SK-N-SH (cell line): ENCODE measurements at regions not wholly inside any gene's neighbourhood (a gene's known extent, or its start where the extent isn't known, plus 50 kb on each side); places are given as distances from the start of the nearest gene placed in this dataset.

ENCODE experiments used
- CTCF ChIA-PET: fragments of 300-600, 350-600 bp; formaldehyde crosslinking; extraction: SDS; loops from one replicate; lab custom pipeline; 2021; lab: Yijun Ruan, JAX
- POLR2A ChIA-PET: fragments of 350-600 bp; sonication (Branson Sonifier 250); formaldehyde crosslinking; extraction: SDS; loops from one replicate; lab custom pipeline; 2020; ENCODE audit warnings: antibody characterized with exemption, inconsistent platforms; lab: Yijun Ruan, JAX
- DNase-seq: peaks from one replicate; pipeline ENCODE4 v3.0.0; 2012
- H2AFZ ChIP-seq: fragments of 200-600 bp; sonication (generic); 2 replicates; pipeline ENCODE4 v1.8.1; 2016; ENCODE audit warnings: antibody characterized with exemption, mild to moderate bottlenecking, low read depth
- H3F3A ChIP-seq: fragments of 200-600 bp; sonication (generic); replicated peaks from 2 replicates; pipeline ENCODE3; 2016; ENCODE audit warnings: antibody characterized with exemption, mild to moderate bottlenecking; ENCODE audit not compliant: insufficient read depth
- H3K27ac ChIP-seq, 2 experiments: fragments of 200-500 bp in 1 of 2; fragments of 200-600 bp in 1 of 2; sonication (Bioruptor generic) in 1 of 2; sonication (generic), shearing (Covaris generic) in 1 of 2; 2 replicates each; pipeline versions ENCODE4 v1.5.1 to v1.6.1; 2014 to 2016; ENCODE audit warnings: low read depth in 2 of 2, inconsistent platforms in 1 of 2, low read length in 1 of 2, mild to moderate bottlenecking in 1 of 2, mixed read lengths in 1 of 2
- H3K27me3 ChIP-seq: fragments of 200-600 bp; sonication (generic), shearing (Covaris generic); 2 replicates; pipeline ENCODE4 v1.6.1; 2016; ENCODE audit warnings: mixed run types; ENCODE audit not compliant: insufficient read depth
- H3K36me3 ChIP-seq, 2 experiments: fragments of 200-500 bp in 1 of 2; fragments of 200-600 bp in 1 of 2; sonication (Bioruptor generic) in 1 of 2; sonication (generic) in 1 of 2; replicated peaks in 1 of 2; 2 replicates each; pipeline versions ENCODE3 to v1.5.1; 2014 to 2016; ENCODE audit warnings: low read length in 1 of 2, mild to moderate bottlenecking in 1 of 2; ENCODE audit not compliant: insufficient read depth in 2 of 2, control insufficient read depth in 1 of 2
- H3K4me1 ChIP-seq, 2 experiments: fragments of 200-500 bp in 1 of 2; fragments of 200-600 bp in 1 of 2; sonication (Bioruptor generic) in 1 of 2; sonication (generic), shearing (Covaris generic) in 1 of 2; 2 replicates each; pipeline versions ENCODE4 v1.5.1 to v1.6.1; 2014 to 2016; ENCODE audit warnings: low read depth in 1 of 2, low read length in 1 of 2, mixed run types in 1 of 2; ENCODE audit not compliant: insufficient read depth in 2 of 2, control insufficient read depth in 1 of 2
- H3K4me2 ChIP-seq: fragments of 200-600 bp; sonication (generic), shearing (Covaris generic); 2 replicates; pipeline ENCODE4 v1.6.1; 2017; ENCODE audit warnings: mixed run types
- H3K4me3 ChIP-seq, 2 experiments: fragments of 200-500 bp in 1 of 2; fragments of 200-600 bp in 1 of 2; sonication (Bioruptor generic) in 1 of 2; sonication (generic), shearing (Covaris generic) in 1 of 2; 2 replicates each; pipeline versions ENCODE4 v1.5.1 to v1.8.1; 2014 to 2016; ENCODE audit warnings: low read depth in 2 of 2, inconsistent platforms in 1 of 2, low read length in 1 of 2, mild to moderate bottlenecking in 1 of 2, mixed read lengths in 1 of 2, moderate library complexity in 1 of 2
- H3K79me2 ChIP-seq: fragments of 200-600 bp; sonication (generic); 2 replicates; pipeline ENCODE4 v1.8.1; 2017; ENCODE audit warnings: mild to moderate bottlenecking; ENCODE audit not compliant: insufficient read depth
- H3K9ac ChIP-seq: fragments of 200-600 bp; sonication (generic); 2 replicates; pipeline ENCODE4 v1.6.1; 2017; ENCODE audit warnings: mixed run types
- H3K9me2 ChIP-seq: fragments of 200-600 bp; sonication (generic); 2 replicates; pipeline ENCODE4 v1.6.1; 2017; ENCODE audit warnings: mixed run types
- H3K9me3 ChIP-seq: fragments of 200-600 bp; sonication (generic); 2 replicates; pipeline ENCODE4 v1.6.1; 2017; ENCODE audit warnings: mixed run types, mild to moderate bottlenecking, moderate library complexity
- H4K20me1 ChIP-seq: fragments of 200-600 bp; sonication (generic); 2 replicates; pipeline ENCODE4 v1.6.1; 2017; ENCODE audit warnings: mild to moderate bottlenecking, mixed run types; ENCODE audit not compliant: insufficient read depth
- CHD2 ChIP-seq: fragments of 150-350 bp; IDR thresholded peaks from 2 replicates; pipeline ENCODE4 v1.6.1; 2018; ENCODE audit warnings: low read length; ENCODE audit not compliant: partially characterized antibody
- ELF1 ChIP-seq: IDR thresholded peaks from 2 replicates; pipeline ENCODE4 v1.4.0; 2012
- EZH2phosphoT487 ChIP-seq: fragments of 200-600 bp; sonication (generic); IDR thresholded peaks from 2 replicates; pipeline ENCODE4 v1.6.1; 2017; ENCODE audit warnings: low read depth, mixed run types, mild to moderate bottlenecking, antibody characterized with exemption, moderate library complexity, borderline replicate concordance
- FOXJ3 ChIP-seq: sonication (generic); formaldehyde crosslinking; IDR thresholded peaks from 2 replicates; pipeline ENCODE4 v1.5.1; 2020; ENCODE audit warnings: mild to moderate bottlenecking, missing genetic modification reagents
- MEF2A ChIP-seq: IDR thresholded peaks from 2 replicates; pipeline ENCODE4 v1.4.0; 2012; ENCODE audit warnings: low read depth, borderline replicate concordance
- NRF1 ChIP-seq: IDR thresholded peaks from 2 replicates; pipeline ENCODE4 v1.6.1; 2012; ENCODE audit warnings: low read depth, mild to moderate bottlenecking, low read length
- RAD21 ChIP-seq: IDR thresholded peaks from 2 replicates; pipeline ENCODE4 v1.6.1; 2012; ENCODE audit warnings: mild to moderate bottlenecking, low read length
- RXRA ChIP-seq: IDR thresholded peaks from 2 replicates; pipeline ENCODE4 v1.4.0; 2012; ENCODE audit warnings: low read depth, mild to moderate bottlenecking, borderline replicate concordance
- SMC3 ChIP-seq: IDR thresholded peaks from 2 replicates; pipeline ENCODE4 v1.6.1; 2012; ENCODE audit warnings: low read depth, low read length, improper control_type of control experiment
- TCF12 ChIP-seq: IDR thresholded peaks from 2 replicates; pipeline ENCODE4 v1.4.0; 2012
- WGBS: methylation state at CpG from one replicate; pipeline ENCODE4 v1.1.6; 2017; ENCODE audit warnings: low lambda C conversion rate; 5-methylcytosine and 5-hydroxymethylcytosine counted together
- TF ChIP-seq, protein P1 (sequence below): fragments of 200-600 bp; sonication (generic); IDR thresholded peaks from 2 replicates; pipeline ENCODE4 v1.6.1; 2017; ENCODE audit warnings: antibody characterized with exemption, mild to moderate bottlenecking, moderate library complexity
- TF ChIP-seq, protein P2 (sequence below): IDR thresholded peaks from 2 replicates; pipeline ENCODE4 v1.4.0; 2012; ENCODE audit warnings: low read depth, borderline replicate concordance
- TF ChIP-seq, protein P3 (sequence below): IDR thresholded peaks from 2 replicates; pipeline ENCODE4 v1.6.1; 2012; ENCODE audit warnings: mild to moderate bottlenecking, low read depth, low read length, moderate library complexity
- TF ChIP-seq, protein P4 (sequence below): IDR thresholded peaks from 2 replicates; pipeline ENCODE4 v1.4.0; 2012; ENCODE audit warnings: low read depth, borderline replicate concordance

DNA sequence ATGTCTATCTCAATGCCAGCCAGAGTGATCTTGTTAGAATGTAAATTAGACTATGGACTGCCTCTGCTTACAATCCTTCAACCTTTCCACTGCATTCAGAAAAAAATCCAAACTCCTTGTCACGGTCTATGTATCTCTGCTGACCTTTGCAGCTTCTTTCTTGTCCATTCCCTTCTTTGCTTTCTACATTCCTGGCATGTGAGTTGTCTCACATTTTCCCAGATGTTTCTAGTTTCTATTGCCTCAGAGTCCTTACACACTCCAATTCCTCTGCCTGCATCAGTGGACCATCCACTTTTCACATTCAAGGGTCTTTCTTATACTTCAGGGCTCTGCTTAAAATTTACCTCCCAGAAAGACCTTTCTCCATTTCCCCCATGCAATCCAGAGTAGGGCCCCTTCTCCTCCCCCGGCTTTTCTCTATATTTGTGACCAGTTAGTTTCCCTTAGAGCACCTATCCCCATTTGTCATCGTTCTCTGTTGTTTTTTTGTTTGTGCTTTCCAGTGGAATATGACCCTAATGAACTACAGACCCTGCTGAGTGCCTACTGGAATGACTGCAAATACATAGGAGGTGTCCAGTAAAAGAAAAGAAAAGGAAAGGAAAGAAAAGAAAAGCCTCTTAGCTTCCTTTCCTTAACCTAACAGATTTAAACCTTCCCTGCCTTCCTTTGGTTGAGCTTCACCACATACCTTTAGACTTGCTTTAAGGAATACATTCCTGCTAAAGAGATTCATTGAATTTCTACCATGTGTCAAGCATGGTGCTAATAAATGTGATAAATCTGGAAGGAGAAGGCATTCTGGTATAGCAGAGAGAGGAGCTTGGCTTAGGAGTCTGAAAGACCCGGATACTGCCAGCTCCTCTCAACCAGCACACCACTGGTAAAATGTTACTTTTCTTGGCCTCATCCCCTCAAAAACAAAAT, 102.0 kb downstream of the DIRAS3 start (continued):
- TF ChIP-seq, protein P1, sequence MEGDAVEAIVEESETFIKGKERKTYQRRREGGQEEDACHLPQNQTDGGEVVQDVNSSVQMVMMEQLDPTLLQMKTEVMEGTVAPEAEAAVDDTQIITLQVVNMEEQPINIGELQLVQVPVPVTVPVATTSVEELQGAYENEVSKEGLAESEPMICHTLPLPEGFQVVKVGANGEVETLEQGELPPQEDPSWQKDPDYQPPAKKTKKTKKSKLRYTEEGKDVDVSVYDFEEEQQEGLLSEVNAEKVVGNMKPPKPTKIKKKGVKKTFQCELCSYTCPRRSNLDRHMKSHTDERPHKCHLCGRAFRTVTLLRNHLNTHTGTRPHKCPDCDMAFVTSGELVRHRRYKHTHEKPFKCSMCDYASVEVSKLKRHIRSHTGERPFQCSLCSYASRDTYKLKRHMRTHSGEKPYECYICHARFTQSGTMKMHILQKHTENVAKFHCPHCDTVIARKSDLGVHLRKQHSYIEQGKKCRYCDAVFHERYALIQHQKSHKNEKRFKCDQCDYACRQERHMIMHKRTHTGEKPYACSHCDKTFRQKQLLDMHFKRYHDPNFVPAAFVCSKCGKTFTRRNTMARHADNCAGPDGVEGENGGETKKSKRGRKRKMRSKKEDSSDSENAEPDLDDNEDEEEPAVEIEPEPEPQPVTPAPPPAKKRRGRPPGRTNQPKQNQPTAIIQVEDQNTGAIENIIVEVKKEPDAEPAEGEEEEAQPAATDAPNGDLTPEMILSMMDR = no peak
- TF ChIP-seq SMC3 (no peak), NRF1 (no peak)

DNA sequence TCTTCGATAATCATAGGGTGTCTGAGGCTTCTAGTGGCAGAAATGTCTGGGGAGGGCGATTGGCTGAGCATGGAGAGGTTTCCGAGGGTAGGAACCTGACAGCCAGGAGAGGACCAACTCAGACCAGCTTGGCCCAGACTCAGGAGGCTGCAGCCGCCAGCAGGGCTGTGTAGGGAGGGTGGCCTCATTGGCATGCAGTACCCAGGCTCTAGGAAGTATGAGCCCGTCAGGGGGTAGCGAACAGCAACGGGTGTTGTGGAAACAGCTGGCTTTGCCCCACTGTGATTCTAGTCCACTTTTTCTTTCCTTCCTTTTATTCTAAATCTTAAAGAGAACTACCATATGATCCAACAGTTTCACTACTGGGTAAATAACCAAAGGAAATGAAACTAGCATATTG, 103.3 kb downstream of the DIRAS3 start:
- 89% methylated on average over 7 of the region's 7 CpGs for WGBS

More for the DNA sequence above, 103.3 kb downstream of the DIRAS3 start:
- peaks cover 11% of the 10 kb centered on the region for H3F3A ChIP-seq
- no peaks in the 10 kb centered on the region for H3K27me3 ChIP-seq
- H3K79me2 ChIP-seq = no peaks in the 10 kb centered on the region; the same call in 1 of the 2 replicates
- DNase-seq = no peak
- no peak overlapping the region for H3K4me2 ChIP-seq
- no peak overlapping the region for H3K9ac ChIP-seq
- no peak for TF ChIP-seq ELF1
- TF ChIP-seq TCF12 = no peak
- TF ChIP-seq, protein P2, sequence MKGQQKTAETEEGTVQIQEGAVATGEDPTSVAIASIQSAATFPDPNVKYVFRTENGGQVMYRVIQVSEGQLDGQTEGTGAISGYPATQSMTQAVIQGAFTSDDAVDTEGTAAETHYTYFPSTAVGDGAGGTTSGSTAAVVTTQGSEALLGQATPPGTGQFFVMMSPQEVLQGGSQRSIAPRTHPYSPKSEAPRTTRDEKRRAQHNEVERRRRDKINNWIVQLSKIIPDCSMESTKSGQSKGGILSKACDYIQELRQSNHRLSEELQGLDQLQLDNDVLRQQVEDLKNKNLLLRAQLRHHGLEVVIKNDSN = no peak
- no peak for TF ChIP-seq FOXJ3
- TF ChIP-seq, protein P3, sequence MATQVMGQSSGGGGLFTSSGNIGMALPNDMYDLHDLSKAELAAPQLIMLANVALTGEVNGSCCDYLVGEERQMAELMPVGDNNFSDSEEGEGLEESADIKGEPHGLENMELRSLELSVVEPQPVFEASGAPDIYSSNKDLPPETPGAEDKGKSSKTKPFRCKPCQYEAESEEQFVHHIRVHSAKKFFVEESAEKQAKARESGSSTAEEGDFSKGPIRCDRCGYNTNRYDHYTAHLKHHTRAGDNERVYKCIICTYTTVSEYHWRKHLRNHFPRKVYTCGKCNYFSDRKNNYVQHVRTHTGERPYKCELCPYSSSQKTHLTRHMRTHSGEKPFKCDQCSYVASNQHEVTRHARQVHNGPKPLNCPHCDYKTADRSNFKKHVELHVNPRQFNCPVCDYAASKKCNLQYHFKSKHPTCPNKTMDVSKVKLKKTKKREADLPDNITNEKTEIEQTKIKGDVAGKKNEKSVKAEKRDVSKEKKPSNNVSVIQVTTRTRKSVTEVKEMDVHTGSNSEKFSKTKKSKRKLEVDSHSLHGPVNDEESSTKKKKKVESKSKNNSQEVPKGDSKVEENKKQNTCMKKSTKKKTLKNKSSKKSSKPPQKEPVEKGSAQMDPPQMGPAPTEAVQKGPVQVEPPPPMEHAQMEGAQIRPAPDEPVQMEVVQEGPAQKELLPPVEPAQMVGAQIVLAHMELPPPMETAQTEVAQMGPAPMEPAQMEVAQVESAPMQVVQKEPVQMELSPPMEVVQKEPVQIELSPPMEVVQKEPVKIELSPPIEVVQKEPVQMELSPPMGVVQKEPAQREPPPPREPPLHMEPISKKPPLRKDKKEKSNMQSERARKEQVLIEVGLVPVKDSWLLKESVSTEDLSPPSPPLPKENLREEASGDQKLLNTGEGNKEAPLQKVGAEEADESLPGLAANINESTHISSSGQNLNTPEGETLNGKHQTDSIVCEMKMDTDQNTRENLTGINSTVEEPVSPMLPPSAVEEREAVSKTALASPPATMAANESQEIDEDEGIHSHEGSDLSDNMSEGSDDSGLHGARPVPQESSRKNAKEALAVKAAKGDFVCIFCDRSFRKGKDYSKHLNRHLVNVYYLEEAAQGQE = no peak
- TF ChIP-seq, protein P4, sequence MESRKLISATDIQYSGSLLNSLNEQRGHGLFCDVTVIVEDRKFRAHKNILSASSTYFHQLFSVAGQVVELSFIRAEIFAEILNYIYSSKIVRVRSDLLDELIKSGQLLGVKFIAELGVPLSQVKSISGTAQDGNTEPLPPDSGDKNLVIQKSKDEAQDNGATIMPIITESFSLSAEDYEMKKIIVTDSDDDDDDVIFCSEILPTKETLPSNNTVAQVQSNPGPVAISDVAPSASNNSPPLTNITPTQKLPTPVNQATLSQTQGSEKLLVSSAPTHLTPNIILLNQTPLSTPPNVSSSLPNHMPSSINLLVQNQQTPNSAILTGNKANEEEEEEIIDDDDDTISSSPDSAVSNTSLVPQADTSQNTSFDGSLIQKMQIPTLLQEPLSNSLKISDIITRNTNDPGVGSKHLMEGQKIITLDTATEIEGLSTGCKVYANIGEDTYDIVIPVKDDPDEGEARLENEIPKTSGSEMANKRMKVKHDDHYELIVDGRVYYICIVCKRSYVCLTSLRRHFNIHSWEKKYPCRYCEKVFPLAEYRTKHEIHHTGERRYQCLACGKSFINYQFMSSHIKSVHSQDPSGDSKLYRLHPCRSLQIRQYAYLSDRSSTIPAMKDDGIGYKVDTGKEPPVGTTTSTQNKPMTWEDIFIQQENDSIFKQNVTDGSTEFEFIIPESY = no peak
- no peak for TF ChIP-seq RXRA
- no peak for TF ChIP-seq MEF2A
- no peak for TF ChIP-seq RAD21
- TF ChIP-seq NRF1 = no peak
- no peak for TF ChIP-seq EZH2phosphoT487
- no peak for TF ChIP-seq CHD2
- TF ChIP-seq, all 33 proteins: peak for 0
- no peak overlapping the region for H3K4me3 ChIP-seq
- no peaks in the 10 kb centered on the region for H3K9me2 ChIP-seq
- POLR2A ChIA-PET = no interaction called here
- no peak overlapping the region for H2AFZ ChIP-seq
- no peaks in the 10 kb centered on the region for H3K36me3 ChIP-seq
- peak overlapping the region in 1 of 2 experiments; percentile 93; a peak in 3 of 4 replicates for H3K27ac ChIP-seq
- H3K4me1 ChIP-seq = peaks cover 14 to 20% of the 10 kb centered on the region in 2 experiments
- H4K20me1 ChIP-seq = no peaks in the 10 kb centered on the region
- CTCF ChIA-PET = interaction anchor here (1.0 kb wide), 1 partner anchor 93 kb away, joined by 4 read pairs; no protein-coding TSS in a partner anchor
- no peaks in the 10 kb centered on the region for H3K9me3 ChIP-seq
